Mesendoderm (in vitro differentiated cells): ENCODE measurements at regions not wholly inside any gene's neighbourhood (a gene's known extent, or its start where the extent isn't known, plus 50 kb on each side); places are given as distances from the start of the nearest gene placed in this dataset.

Experiments
- DNase-seq: peaks from one replicate; pipeline ENCODE4 v3.0.0; 2013
- H2AK5ac ChIP-seq: 2 replicates; pipeline ENCODE4 v1.6.1; 2013; ENCODE audit warnings: low read length, inconsistent platforms
- H2BK120ac ChIP-seq: 2 replicates; pipeline ENCODE4 v1.6.1; 2013; ENCODE audit warnings: low read depth, mild to moderate bottlenecking, low read length, moderate library complexity, mixed read lengths
- H2BK15ac ChIP-seq: replicated peaks from 2 replicates; pipeline ENCODE4 v1.6.1; 2013; ENCODE audit warnings: low read depth, mild to moderate bottlenecking, moderate library complexity
- H2BK5ac ChIP-seq: 2 replicates; pipeline ENCODE4 v1.6.1; 2013; ENCODE audit warnings: low read length, inconsistent platforms
- H3K18ac ChIP-seq: 2 replicates; pipeline ENCODE4 v1.6.1; 2013; ENCODE audit warnings: mild to moderate bottlenecking, low read length, mixed read lengths
- H3K23ac ChIP-seq: one replicate; pipeline ENCODE4 v1.6.1; 2013; ENCODE audit warnings: low read length
- H3K27ac ChIP-seq: 2 replicates; pipeline ENCODE4 v1.5.1; 2013; ENCODE audit warnings: low read depth, mild to moderate bottlenecking, inconsistent platforms, low read length, moderate library complexity
- H3K27me3 ChIP-seq: 2 replicates; pipeline ENCODE4 v1.6.1; 2013; ENCODE audit warnings: low read length, control low read depth, mild to moderate bottlenecking, inconsistent platforms; ENCODE audit not compliant: insufficient read depth, poor library complexity
- H3K36me3 ChIP-seq: 2 replicates; pipeline ENCODE4 v1.6.1; 2013; ENCODE audit warnings: low read length, inconsistent platforms; ENCODE audit not compliant: control insufficient read depth, insufficient read depth
- H3K4ac ChIP-seq: one replicate; pipeline ENCODE4 v1.6.1; 2013; ENCODE audit warnings: low read depth, mild to moderate bottlenecking, low read length, moderate library complexity
- H3K4me1 ChIP-seq: 2 replicates; pipeline ENCODE4 v1.6.1; 2013; ENCODE audit warnings: low read depth, low read length, inconsistent platforms; ENCODE audit not compliant: control insufficient read depth
- H3K4me2 ChIP-seq: 2 replicates; pipeline ENCODE4 v1.6.1; 2013; ENCODE audit warnings: low read length
- H3K4me3 ChIP-seq: 2 replicates; pipeline ENCODE4 v1.5.1; 2013; ENCODE audit warnings: mild to moderate bottlenecking, low read length
- H3K56ac ChIP-seq: one replicate; pipeline ENCODE4 v1.6.1; 2013; ENCODE audit warnings: low read length
- H3K79me1 ChIP-seq: 2 replicates; pipeline ENCODE4 v1.6.1; 2013; ENCODE audit warnings: low read length, inconsistent platforms
- H3K79me2 ChIP-seq: 2 replicates; pipeline ENCODE4 v1.6.1; 2013; ENCODE audit warnings: mild to moderate bottlenecking, low read length; ENCODE audit not compliant: control insufficient read depth, insufficient read depth
- H3K9ac ChIP-seq: 2 replicates; pipeline ENCODE4 v1.6.1; 2013; ENCODE audit warnings: low read length, inconsistent platforms
- H4K5ac ChIP-seq: one replicate; pipeline ENCODE4 v1.6.1; 2013; ENCODE audit warnings: low read length
- H4K8ac ChIP-seq: one replicate; pipeline ENCODE4 v1.6.1; 2013; ENCODE audit warnings: low read depth, mild to moderate bottlenecking, control low read depth, low read length, moderate library complexity
- WGBS: extraction: QIAGEN DNeasy Blood & Tissue Kit; methylation state at CpG from one replicate; pipeline ENCODE4 v1.1.7; 2013; ENCODE audit warnings: low lambda C conversion rate, missing lambda C conversion rate; ENCODE audit not compliant: insufficient coverage; ENCODE audit errors: extremely low coverage; 5-methylcytosine and 5-hydroxymethylcytosine counted together

DNA sequence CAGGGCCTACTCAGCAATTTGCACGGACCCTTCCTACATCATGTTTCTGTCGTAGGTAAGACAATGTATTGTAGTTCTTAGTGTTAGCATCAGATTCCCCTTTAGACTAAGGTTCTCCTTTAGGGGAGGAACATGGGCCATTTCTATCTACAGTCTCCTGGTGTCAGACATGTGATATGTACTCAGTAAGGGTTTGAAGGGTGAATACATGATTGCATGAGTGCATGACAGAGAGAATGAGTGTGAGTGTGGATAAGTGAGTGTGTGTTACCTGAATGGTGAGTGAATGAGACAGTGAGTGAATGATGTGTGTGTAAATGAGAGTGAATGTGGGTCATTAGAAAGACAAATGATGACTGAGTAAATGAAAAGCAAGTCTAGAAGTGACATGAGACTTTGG is 476.8 kb downstream of the HAPSTR1 start:
- H3K36me3 ChIP-seq: no peaks in the 10 kb centered on the region
- H2BK120ac ChIP-seq: no peak overlapping the region
- no peak overlapping the region for H2BK5ac ChIP-seq
- no CpG with 5 or more reads among the region's 2 CpGs for WGBS
- no peak overlapping the region for H3K56ac ChIP-seq
- no peak overlapping the region for H4K5ac ChIP-seq
- no peak overlapping the region for H3K9ac ChIP-seq
- no peaks in the 10 kb centered on the region for H3K27me3 ChIP-seq
- no peak overlapping the region for H3K23ac ChIP-seq
- H2BK15ac ChIP-seq: no peak overlapping the region
- no peak overlapping the region for H4K8ac ChIP-seq
- H3K4ac ChIP-seq: no peak overlapping the region
- no peak overlapping the region for H3K27ac ChIP-seq
- H3K18ac ChIP-seq: no peak overlapping the region
- no peak for DNase-seq
- no peak overlapping the region for H2AK5ac ChIP-seq
- H3K4me1 ChIP-seq: no peaks in the 10 kb centered on the region
- no peak overlapping the region for H3K4me3 ChIP-seq
- no peaks in the 10 kb centered on the region for H3K79me1 ChIP-seq
- H3K4me2 ChIP-seq: no peak overlapping the region
- H3K79me2 ChIP-seq: no peaks in the 10 kb centered on the region

DNA sequence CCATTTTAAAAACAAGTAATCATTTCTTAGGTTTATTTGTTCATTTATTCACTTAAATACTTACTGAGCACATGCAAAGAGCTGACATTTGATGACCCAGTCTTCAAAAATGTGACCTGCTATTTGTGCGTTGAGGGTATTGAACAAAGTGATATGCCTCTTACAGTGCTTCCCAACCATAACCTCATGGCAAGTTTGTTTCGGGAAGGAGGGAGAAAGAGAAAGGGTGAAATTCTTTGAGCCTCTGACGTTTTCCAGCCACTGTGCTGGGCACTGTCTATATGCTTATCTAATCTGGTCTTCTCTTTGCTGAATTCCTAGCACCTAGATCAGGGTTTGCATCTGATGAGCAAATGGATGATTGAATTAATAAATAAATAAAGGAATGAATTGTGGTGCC is 479.1 kb downstream of the HAPSTR1 start:
- no peak for DNase-seq
- Histone ChIP-seq H3K4ac (no peak overlapping the region), H2BK120ac (no peak overlapping the region), H2BK15ac (no peak overlapping the region), H3K23ac (no peak overlapping the region), H4K5ac (no peak overlapping the region), H3K27ac (no peak overlapping the region), H3K79me1 (no peaks in the 10 kb centered on the region), H4K8ac (no peak overlapping the region), H3K9ac (no peak overlapping the region), H3K18ac (no peak overlapping the region), H3K4me2 (no peak overlapping the region), H3K36me3 (no peaks in the 10 kb centered on the region), H3K4me1 (no peaks in the 10 kb centered on the region), H3K4me3 (no peak overlapping the region), H3K79me2 (no peaks in the 10 kb centered on the region), H3K27me3 (no peaks in the 10 kb centered on the region), H2BK5ac (no peak overlapping the region), H3K56ac (no peak overlapping the region), H2AK5ac (no peak overlapping the region)
- no CpG with 5 or more reads among the region's 3 CpGs for WGBS

DNA sequence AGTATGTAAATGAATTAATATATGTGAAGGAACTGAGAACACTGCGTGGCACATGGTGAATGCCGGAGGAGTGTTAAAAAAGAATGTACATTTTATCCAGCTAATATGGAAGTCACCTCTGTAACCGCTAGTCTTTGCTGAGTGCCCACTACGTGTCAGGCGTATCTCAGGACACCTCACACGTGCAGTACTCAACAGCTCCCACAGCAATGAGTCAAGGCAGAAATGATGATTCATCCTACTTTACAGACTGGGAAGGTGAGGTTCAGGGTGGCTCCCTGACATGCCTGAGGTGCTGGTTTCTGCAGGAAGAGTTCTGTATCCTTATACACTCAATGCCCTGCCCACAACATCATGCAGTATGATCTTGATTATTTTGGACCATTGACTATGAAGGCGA is 487.0 kb downstream of the HAPSTR1 start:
- Histone ChIP-seq H4K8ac (no peak overlapping the region), H3K4me3 (no peak overlapping the region), H3K27me3 (no peaks in the 10 kb centered on the region), H3K79me1 (no peaks in the 10 kb centered on the region), H2AK5ac (no peak overlapping the region), H3K4me2 (no peak overlapping the region), H2BK120ac (no peak overlapping the region), H3K4me1 (no peaks in the 10 kb centered on the region), H2BK15ac (no peak overlapping the region), H3K36me3 (no peaks in the 10 kb centered on the region), H3K56ac (no peak overlapping the region), H3K23ac (no peak overlapping the region), H3K79me2 (no peaks in the 10 kb centered on the region), H2BK5ac (no peak overlapping the region), H4K5ac (no peak overlapping the region), H3K18ac (no peak overlapping the region), H3K27ac (no peak overlapping the region), H3K9ac (no peak overlapping the region), H3K4ac (no peak overlapping the region)
- DNase-seq: no peak
- 100% methylated on average over 2 of the region's 7 CpGs for WGBS

DNA sequence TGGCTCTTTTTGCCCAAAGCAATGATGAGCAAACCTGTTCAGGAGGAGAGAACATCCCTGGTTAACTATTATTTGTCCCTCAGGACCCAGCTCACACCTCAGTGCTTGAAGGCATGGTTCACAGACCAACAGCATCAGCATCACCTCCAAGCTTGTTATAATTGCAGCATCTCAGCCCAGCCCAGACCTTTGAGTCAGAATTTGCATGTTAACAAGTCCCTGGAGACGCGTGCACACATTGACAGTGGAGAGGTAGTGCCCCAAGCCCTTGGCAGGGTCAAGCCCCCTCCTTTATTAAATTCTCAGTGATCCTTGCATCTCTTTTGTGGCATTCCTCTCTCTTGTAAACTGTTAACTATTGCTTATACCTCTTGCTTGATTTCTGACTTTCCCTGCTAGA is 488.6 kb downstream of the HAPSTR1 start:
- H4K8ac ChIP-seq: no peak overlapping the region
- H2BK5ac ChIP-seq: no peak overlapping the region
- H2BK120ac ChIP-seq: no peak overlapping the region
- no peak overlapping the region for H2AK5ac ChIP-seq
- no peak overlapping the region for H3K23ac ChIP-seq
- no peak overlapping the region for H3K27ac ChIP-seq
- H3K79me1 ChIP-seq: no peaks in the 10 kb centered on the region
- no peak overlapping the region for H3K56ac ChIP-seq
- no peaks in the 10 kb centered on the region for H3K27me3 ChIP-seq
- DNase-seq: no peak
- no peaks in the 10 kb centered on the region for H3K79me2 ChIP-seq
- no peaks in the 10 kb centered on the region for H3K36me3 ChIP-seq
- no peak overlapping the region for H3K18ac ChIP-seq
- no peak overlapping the region for H3K4me3 ChIP-seq
- H3K4me2 ChIP-seq: no peak overlapping the region
- H3K4me1 ChIP-seq: no peaks in the 10 kb centered on the region
- no peak overlapping the region for H3K4ac ChIP-seq
- no CpG with 5 or more reads among the region's 2 CpGs for WGBS
- no peak overlapping the region for H2BK15ac ChIP-seq
- H4K5ac ChIP-seq: no peak overlapping the region
- H3K9ac ChIP-seq: no peak overlapping the region

DNA sequence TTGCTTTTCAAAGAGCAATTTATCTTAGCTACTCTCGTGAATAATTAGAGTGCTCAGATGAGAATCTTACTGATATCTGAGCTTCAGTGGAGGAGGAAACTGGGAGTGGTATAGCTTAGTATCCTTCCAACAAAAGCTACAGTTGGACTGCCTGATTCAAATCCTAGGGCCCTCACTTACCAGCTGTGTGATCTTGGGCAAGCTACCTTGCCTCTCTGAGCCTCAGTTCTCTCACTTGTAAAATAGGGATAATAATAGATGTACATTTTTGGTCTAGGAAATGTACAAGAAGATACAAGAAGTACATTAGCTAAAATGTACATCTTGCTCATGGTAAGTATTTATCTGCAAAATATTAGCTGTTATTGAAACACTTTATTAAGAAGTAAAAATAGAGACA is 502.0 kb downstream of the HAPSTR1 start:
- no peaks in the 10 kb centered on the region for H3K79me2 ChIP-seq
- no peak overlapping the region for H3K18ac ChIP-seq
- no peak overlapping the region for H3K4ac ChIP-seq
- no peak overlapping the region for H3K27ac ChIP-seq
- no peak overlapping the region for H2AK5ac ChIP-seq
- H4K8ac ChIP-seq: no peak overlapping the region
- no peak overlapping the region for H2BK120ac ChIP-seq
- no peak overlapping the region for H2BK15ac ChIP-seq
- H3K4me1 ChIP-seq: no peaks in the 10 kb centered on the region
- H3K23ac ChIP-seq: no peak overlapping the region
- H3K36me3 ChIP-seq: no peaks in the 10 kb centered on the region
- no peaks in the 10 kb centered on the region for H3K27me3 ChIP-seq
- no peaks in the 10 kb centered on the region for H3K79me1 ChIP-seq
- H3K9ac ChIP-seq: no peak overlapping the region
- no peak overlapping the region for H3K56ac ChIP-seq
- no peak overlapping the region for H3K4me3 ChIP-seq
- no CpG with 5 or more reads among the region's 1 CpG for WGBS
- no peak for DNase-seq
- H4K5ac ChIP-seq: no peak overlapping the region
- H3K4me2 ChIP-seq: no peak overlapping the region
- H2BK5ac ChIP-seq: no peak overlapping the region

DNA sequence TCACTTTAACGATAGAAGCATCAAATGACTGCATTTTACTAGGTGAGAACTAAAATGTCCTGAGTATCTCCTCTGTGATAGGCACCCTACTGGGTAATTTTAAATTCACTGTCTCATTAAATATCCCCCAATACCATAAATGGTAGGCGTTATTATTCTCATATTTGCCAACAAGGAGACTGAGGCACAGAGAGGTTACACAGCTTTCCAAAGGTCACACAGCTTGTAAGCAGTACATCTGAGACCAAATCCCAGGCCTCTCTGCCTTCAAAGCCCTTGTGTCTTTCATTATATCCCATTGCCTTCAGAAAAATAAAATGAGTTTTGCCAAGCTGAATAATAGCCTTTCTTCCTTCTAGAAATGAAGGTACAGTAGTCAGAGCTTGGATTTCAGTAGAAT is 502.6 kb downstream of the HAPSTR1 start:
- Histone ChIP-seq H3K79me1 (no peaks in the 10 kb centered on the region), H2BK15ac (no peak overlapping the region), H3K18ac (no peak overlapping the region), H3K4me2 (no peak overlapping the region), H3K9ac (no peak overlapping the region), H2BK120ac (no peak overlapping the region), H3K4me3 (no peak overlapping the region), H3K56ac (no peak overlapping the region), H3K27me3 (no peaks in the 10 kb centered on the region), H2BK5ac (no peak overlapping the region), H3K4me1 (no peaks in the 10 kb centered on the region), H4K8ac (no peak overlapping the region), H3K4ac (no peak overlapping the region), H2AK5ac (no peak overlapping the region), H4K5ac (no peak overlapping the region), H3K79me2 (no peaks in the 10 kb centered on the region), H3K36me3 (no peaks in the 10 kb centered on the region), H3K23ac (no peak overlapping the region), H3K27ac (no peak overlapping the region)
- no CpG with 5 or more reads among the region's 2 CpGs for WGBS
- DNase-seq: no peak
